SK-MEL-5 (cell line): ENCODE measurements at regions not wholly inside any gene's neighbourhood (a gene's known extent, or its start where the extent isn't known, plus 50 kb on each side); places are given as distances from the start of the nearest gene placed in this dataset.

Experiments
- DNase-seq: peaks from one replicate; pipeline ENCODE4 v3.0.0-alpha.2; 2016; ENCODE audit warnings: low read depth, low spot score
- in situ Hi-C: cut with HindIII; loops from 2 replicates; pipeline ENCODE4 v1.10.0; 2016; ENCODE audit warnings: low sequenced_read_pairs, high pct_unique_total_duplicates, low pct_unique_long_range_greater_than_20kb

GRCh38 chr14:101209594-101209993 lies 306.1 kb upstream of the RTL1 start:
- DNase-seq, result no peak
- in situ Hi-C loops, result no loop called here

GRCh38 chr14:101215266-101215665 lies 311.7 kb upstream of the RTL1 start:
- no peak for DNase-seq
- in situ Hi-C loops, result no loop called here

- in situ Hi-C loops, result no loop called here
- no peak for DNase-seq
These were observed 312.4 kb upstream of the RTL1 start for GRCh38 chr14:101215927-101216326.

- in situ Hi-C loops, result no loop called here
- no peak for DNase-seq
These were observed 313.0 kb upstream of the RTL1 start for GRCh38 chr14:101216366-101217079.

- in situ Hi-C loops, result no loop called here
- DNase-seq, result no peak
These were observed 313.6 kb upstream of the RTL1 start for GRCh38 chr14:101217080-101217463.

GRCh38 chr14:101217616-101218371 lies 314.3 kb upstream of the RTL1 start:
- in situ Hi-C loops, result no loop called here
- no peak for DNase-seq

- no peak for DNase-seq
- in situ Hi-C loops, result no loop called here
These were observed 316.6 kb upstream of the RTL1 start for GRCh38 chr14:101219896-101220703.

- no peak for DNase-seq
- in situ Hi-C loops, result no loop called here
These were observed 317.5 kb upstream of the RTL1 start for GRCh38 chr14:101220921-101221510.

- in situ Hi-C loops, result no loop called here
- no peak for DNase-seq
These were observed 318.1 kb upstream of the RTL1 start for GRCh38 chr14:101221549-101222160.

- in situ Hi-C loops, result no loop called here
These were observed 319.0 kb upstream of the RTL1 start for GRCh38 chr14:101222362-101223070.

GRCh38 chr14:101223127-101223526 lies 319.6 kb upstream of the RTL1 start:
- in situ Hi-C loops, result no loop called here
- DNase-seq, result no peak

More at GRCh38 chr14:101222362-101223070, 319.0 kb upstream of the RTL1 start:
- DNase-seq, result no peak

GRCh38 chr14:101223561-101224162 lies 320.1 kb upstream of the RTL1 start:
- in situ Hi-C loops, result no loop called here
- DNase-seq, result no peak

- in situ Hi-C loops, result no loop called here
- DNase-seq, result no peak
These were observed 321.0 kb upstream of the RTL1 start for GRCh38 chr14:101224356-101225156.

GRCh38 chr14:101225157-101226152 lies 321.9 kb upstream of the RTL1 start:
- in situ Hi-C loops, result no loop called here
- DNase-seq, result no peak

- in situ Hi-C loops, result no loop called here
- no peak for DNase-seq
These were observed 322.7 kb upstream of the RTL1 start for GRCh38 chr14:101226265-101226602.
